HG02973 (cell line): ENCODE measurements at regions not wholly inside any gene's neighbourhood (a gene's known extent, or its start where the extent isn't known, plus 50 kb on each side); places are given as distances from the start of the nearest gene placed in this dataset.
"Not testable (repeated sequence)": the region's sequence is repeated elsewhere in the genome, so short reads cannot be mapped to it uniquely, and the experiment has no call there.

ENCODE experiments used
- ATAC-seq: cut with Tn5 transposase; IDR thresholded peaks from one replicate; pipeline ENCODE4 v1.9.1; 2021; ENCODE audit warnings: moderate library complexity; ENCODE audit not compliant: unreplicated experiment

GRCh38 chr7:118777308-118777707 lies 552.8 kb downstream of the ANKRD7 start:
- no peak for ATAC-seq

- ATAC-seq: no peak
These were observed 568.2 kb downstream of the ANKRD7 start for GRCh38 chr7:118792682-118793081.

DNA sequence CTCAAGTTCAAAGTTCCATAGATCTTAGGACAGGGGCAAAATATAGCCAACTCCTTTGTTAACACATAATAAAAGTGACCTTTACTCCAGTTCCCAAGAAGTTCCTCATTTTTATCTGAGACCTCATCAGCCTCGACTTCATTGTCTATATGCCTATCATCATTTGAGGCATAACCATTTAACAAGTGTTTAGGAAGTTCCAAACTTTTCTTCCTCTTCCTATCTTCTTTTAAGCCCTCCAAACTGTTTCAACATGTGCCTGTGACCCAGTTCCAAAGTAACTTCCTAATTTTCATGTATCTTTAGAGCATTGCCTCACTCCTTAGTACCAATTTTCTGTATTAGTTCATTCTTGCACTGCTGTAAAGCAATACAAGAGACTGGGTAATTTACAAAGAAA lies 569.1 kb downstream of the ANKRD7 start:
- no peak for ATAC-seq

DNA sequence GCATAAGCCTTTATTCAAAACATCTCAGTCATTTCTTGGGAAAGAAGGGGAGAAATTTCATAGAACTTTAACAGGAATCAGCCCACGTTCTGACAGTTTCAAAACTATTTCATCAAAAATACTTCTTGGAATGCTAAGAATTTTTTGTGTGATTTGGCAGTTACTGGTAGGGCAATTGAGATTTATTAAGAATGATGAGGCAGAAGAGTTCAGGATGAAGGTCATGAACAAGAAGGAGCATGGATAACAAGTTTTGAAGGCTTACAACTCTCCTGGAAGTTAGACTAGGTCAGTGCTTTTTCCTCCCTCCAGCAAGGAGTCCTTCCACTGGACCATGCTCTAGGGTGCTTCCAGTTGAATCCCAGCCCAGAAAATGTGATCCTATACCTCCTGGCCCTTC lies 569.9 kb downstream of the ANKRD7 start:
- ATAC-seq: no peak

DNA sequence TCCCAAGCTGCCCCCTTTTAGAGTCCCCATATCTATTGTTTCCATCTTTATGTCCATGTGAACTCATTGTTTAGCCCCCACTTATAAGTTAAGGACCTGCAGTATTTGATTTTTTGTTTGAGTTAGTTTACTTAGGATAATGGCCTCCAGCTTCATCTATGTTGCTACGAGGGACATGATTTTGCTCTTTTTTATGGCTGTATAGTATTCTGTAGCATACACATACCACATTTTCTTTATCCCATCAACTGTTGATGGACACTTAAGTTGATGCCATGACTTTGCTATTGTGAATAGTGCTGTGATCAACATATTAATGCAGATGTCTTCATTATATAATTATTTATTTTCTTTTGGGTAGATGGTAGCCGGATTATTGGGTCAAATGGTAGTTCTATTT lies 576.9 kb downstream of the ANKRD7 start:
- no peak for ATAC-seq

GRCh38 chr7:118802726-118803125 lies 578.2 kb downstream of the ANKRD7 start:
- ATAC-seq: no peak

DNA sequence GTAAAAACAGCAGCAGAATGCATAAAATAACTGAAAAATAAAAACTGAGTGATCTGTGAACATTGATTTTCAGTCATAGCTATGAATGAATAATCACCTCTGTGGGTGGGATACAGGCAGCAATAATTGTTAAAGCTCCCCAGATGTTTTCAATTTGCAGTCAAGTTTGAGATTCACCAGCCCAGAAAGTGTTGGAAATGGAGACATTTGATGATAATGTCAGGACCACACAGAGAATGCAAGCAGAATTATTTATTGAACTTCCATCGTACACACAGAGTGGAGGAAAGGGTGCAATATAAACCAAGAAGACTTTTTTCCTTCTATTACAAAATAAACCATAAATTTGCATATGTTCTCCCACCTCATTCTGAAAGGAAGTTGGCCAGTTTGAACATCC lies 601.7 kb downstream of the ANKRD7 start:
- no peak for ATAC-seq

- peak; percentile 98 for ATAC-seq
These were observed 612.4 kb downstream of the ANKRD7 start for GRCh38 chr7:118836933-118837332.

DNA sequence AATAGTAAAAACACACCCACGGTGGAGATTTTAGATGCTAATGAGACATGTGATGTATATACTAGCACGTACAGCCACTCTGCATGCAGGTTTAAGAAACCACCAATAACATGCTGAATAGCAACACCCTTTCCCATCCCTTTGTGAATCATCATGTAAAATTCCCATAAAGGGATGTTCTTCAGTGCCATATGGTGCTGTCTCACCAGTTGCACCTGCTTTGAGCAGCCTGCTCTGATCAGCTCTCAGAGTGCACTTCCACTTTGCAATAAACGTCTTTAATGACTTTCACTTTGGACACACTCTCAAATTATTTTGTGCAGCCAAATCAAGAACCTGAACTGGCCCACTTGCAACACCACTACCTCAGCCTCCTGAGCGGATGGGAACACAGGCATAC lies 615.0 kb downstream of the ANKRD7 start:
- no peak for ATAC-seq

DNA sequence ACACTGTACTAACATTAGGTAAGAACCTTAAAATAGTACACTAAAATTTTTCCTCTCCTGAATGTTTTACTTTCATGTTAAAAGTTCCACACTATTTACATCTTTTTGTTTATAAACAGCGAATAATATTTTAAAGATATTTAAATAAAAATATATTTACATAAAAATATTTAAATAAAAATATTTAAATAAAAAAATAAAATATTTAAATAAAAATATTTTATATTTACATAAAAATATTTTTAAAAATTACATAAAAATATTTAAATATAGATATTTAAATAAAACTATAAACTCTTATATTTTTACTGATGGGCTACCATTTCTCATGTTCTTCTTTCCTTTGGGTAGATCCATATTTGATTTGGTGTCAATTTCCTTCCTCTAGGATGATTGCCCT lies 619.0 kb downstream of the ANKRD7 start:
- ATAC-seq: no peak

GRCh38 chr7:118844748-118845147 lies 620.2 kb downstream of the ANKRD7 start:
- no peak for ATAC-seq

- no peak for ATAC-seq
These were observed 621.3 kb downstream of the ANKRD7 start for GRCh38 chr7:118845791-118846190.

DNA sequence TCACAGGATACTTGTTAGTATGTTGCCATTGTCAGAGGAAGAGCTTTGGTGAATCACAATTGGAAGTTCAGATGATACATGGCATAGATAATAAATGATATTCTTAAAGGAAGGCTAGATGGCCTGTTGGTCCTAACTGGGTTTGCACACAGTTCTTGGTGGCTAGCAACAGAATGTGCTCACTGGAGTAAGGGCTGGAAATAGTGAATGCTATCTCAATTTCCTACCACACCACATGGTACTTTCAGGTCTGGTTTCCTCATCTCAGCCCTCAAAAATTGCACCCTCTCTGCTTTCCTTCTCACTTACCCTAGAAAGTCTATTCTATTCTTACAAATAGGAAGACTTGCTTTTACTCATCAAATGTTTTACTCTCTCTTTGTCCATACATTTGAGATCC lies 622.5 kb downstream of the ANKRD7 start:
- no peak for ATAC-seq

DNA sequence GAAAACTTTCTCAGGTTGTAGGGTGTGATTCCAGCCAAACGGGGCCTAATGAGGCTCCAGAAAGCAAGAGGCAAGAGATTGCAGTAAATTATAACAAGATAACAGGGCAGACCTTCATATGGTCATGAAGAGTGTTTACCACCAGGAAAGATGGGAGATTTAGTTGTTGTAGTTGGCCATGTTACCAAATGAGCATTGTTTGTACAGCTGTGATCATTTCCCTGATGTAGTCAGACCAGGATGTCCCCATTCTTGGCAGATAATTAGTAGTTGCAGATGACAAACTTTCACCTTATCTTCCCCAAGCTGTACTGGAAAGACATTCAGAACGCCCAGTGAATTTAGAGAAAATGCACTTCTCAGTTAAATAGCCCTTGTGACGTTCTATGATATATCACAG lies 630.8 kb downstream of the ANKRD7 start:
- no peak for ATAC-seq

DNA sequence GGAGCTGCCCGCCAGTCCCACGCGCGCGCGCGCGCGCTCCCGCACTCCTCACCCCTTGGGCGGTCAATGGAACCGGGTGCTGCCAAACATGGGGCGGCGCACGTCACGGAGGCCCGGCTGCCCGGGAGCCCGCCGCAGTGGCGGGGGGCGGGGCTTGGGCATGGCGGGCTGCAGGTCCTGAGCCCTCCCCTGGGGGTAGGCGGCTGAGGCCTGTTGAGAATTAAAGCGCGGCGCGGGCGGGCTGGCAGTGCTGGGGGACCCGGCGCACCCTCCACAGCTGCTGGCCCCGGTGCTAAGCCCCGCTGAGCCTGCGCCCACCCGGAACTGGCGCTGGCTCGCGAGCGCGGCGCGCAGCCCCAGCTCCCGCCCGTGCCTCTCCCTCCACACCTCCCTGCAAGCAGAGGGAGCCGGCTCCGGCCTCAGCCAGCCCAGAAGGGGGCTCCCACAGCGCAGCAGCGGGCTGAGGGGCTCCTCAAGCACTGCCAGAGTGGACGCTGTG lies 634.2 kb downstream of the ANKRD7 start:
- no peak for ATAC-seq

GRCh38 chr7:118861581-118861980 lies 637.1 kb downstream of the ANKRD7 start:
- ATAC-seq: no peak

DNA sequence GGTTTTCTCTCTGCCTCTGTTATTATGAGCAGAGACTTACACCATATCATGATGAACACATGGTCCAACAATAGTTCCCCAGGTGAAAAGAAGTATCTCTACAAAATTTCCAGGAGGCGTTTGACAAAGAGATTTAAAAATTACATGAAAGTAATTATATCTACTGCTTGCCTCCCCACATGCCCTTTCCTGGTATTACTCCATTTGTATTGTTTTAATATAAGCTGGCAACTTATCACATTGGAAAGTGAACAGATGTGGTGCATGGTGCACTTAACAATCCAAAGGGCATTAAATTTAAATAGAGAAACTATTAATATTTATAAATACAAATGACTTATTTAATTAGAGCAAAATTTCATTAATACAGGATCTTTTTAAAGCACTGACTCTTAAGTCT lies 638.2 kb downstream of the ANKRD7 start:
- ATAC-seq: no peak

- no peak for ATAC-seq
These were observed 639.5 kb downstream of the ANKRD7 start for GRCh38 chr7:118863966-118864365.

DNA sequence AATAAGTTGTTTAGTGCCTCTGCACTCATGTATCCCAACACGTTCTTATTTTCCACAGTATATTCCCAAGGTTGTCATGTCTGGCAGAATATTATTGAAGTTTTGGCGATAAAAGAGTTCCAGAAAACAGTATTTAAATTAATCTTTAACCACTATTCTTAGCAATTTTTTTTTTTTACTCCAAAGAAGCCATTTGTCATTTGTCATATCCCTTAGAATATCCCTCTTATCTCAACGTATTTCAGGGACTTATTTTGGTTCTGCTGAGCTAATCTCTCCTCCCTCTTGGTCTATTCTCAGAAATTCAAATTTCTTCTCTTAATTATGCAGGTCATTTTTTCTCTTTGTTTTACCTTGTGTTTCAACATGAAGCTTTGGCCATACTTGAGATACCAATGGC lies 643.4 kb downstream of the ANKRD7 start:
- ATAC-seq: no peak

DNA sequence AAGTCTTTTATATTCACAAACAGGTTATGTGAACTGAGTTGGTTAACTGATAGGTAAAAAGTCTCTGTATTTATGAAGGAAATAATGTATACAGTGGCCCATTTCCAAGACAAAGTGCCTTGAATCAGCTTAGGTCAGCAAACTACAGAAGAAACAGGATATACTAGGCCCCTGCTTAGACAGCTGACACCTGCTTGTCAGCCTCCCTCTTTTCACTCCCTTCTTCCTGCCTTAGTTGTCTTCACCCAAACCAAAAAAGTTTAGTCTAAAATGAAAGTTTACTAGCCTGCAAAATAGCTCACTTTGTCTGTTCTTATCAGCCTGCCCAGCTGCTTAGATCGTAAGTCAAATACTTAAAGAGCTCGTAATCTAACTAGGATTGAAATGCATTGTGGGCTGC lies 644.6 kb downstream of the ANKRD7 start:
- ATAC-seq: not testable (repeated sequence)

DNA sequence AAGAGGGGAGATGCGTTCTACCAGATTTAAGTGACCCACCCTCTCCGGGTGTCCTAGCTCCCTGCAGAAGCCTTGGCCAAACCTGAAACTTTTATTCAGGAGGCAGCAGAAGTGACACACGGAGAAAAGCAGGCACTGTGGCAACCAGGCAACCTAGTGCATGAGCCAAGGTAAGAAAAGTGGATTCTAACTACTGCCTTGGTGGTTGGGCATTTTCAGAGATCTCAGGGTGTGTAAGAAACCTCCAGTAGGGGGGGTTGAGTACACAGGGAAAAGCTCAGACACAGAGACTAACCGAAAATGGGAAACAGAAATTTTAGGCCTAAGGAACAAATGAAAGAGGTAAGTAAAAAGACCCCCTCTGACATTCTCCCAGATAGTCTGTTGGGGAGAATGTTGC lies 645.7 kb downstream of the ANKRD7 start:
- no peak for ATAC-seq

DNA sequence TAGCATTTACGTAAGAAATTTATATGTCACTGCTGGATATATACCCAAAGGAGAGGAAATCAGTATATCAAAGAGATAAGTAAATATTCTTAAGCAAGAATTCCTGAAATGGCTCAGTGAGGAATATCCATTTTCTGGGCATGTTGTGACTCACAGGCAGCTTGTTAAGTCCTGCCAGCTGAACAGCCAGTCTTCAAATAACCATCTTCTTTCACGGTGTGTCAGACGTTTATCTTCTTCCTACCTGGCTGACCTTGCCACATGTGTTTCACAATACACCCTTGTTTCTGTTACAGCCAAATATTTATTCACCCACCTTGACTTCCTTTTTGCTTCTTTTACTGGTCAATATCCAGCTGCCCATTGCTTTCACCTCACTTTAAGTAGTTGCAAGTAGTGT lies 648.1 kb downstream of the ANKRD7 start:
- no peak for ATAC-seq

DNA sequence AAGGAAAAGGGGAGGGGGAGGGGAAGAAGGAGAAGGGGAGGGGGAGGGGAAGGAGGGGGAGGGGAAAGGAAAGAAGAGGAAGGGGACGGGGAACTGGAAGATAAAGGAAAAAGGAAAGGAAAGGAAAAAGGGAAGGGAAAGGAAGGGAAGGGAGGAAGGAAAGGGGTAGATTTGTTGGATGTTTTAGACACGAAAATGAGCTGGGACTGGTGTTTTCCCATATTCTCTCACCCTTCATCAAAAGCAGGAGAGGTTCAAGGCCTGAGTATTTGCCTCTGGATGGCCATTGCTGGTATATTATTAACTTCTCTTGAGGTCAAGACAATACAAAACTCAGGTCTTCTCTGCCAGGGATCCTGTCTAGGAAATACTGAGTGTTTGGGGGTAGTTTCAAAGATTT lies 652.7 kb downstream of the ANKRD7 start:
- ATAC-seq: no peak

DNA sequence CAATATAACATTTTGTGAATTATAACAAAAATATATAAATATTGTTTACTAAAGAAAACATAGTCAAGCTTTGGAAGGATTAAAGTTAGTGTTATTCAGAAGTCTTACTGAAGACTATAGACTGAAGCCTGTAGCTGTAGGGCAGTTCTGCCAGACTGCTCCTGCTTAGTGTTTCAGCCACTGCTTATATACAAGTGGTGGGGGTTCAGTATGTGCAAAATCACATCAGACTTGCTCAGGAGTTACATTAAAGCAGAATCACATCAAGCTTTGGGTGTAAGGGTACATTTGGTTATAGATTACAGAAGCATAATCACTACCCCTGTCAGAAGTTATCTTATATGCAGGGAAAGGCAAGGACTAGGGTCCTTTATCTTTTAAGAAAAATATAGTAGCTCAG lies 653.8 kb downstream of the ANKRD7 start:
- no peak for ATAC-seq
